Activated CD4-positive, alpha-beta T cell treated with anti-CD3 and anti-CD28 coated beads, Interleukin-2, amount 50 U/mL, for 1 hour (primary cell): ENCODE measurements at regions not wholly inside any gene's neighbourhood (a gene's known extent, or its start where the extent isn't known, plus 50 kb on each side); places are given as distances from the start of the nearest gene placed in this dataset.

Experiments
- DNase-seq: peaks from one replicate; pipeline ENCODE4 v3.0.0-alpha.2; 2020

GRCh38 chr15:66848686-66849392, 146.8 kb downstream of the SMAD6 start:
- no peak for DNase-seq

DNA sequence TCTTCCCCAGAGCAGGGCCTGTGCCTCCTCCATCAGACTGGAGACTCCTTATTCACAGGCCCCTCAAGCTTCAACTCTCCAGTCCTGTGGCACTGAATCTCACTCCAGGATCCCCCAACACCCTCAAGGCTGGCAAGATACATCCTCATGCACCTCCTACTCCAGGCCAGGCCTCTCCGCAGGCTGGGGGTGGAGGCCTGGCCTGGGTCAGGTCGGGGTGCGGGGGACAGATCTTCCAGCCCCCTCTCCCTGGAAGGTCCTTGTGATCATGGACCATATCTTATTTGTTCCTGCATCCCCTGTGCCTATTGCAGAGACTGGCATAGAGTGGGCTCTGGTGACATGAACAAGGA, 147.3 kb downstream of the SMAD6 start:
- no peak for DNase-seq

DNA sequence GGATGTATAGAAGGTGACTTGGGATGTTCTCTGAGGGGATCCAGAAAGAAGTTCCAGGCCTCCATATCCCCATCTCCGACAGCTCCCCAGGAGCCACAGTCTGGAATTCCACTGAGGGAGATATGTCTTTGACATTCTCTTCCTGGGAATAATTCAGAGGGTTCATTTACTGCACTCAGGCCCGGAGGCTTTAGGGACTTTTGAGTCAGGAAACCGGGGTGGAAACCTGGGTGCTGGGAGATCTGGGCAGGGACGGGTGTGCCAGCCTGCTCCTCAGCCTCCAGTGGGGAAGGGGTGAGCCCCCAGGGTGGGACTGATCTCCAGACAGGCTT, 147.7 kb downstream of the SMAD6 start:
- DNase-seq, result no peak

GRCh38 chr15:66850078-66850991, 148.3 kb downstream of the SMAD6 start:
- DNase-seq, result no peak

DNA sequence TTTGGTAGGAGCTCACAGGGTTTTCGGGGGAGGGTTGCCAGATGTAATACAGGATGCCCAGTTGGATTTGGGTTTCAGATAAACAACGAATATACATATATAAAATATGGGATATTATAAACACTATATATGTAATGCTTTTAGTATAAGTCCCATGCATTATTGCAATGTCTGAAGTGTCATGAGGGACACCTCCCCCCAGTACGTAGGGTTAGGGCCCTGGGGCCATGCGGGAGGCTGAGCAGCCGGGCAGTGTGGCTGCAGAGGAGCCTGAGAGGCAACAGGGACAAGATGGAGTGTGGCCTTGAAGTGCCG, 148.9 kb downstream of the SMAD6 start:
- no peak for DNase-seq

GRCh38 chr15:66851311-66852063, 149.5 kb downstream of the SMAD6 start:
- DNase-seq, result peak; percentile 70

- DNase-seq, result no peak
These were observed 150.2 kb downstream of the SMAD6 start for GRCh38 chr15:66852064-66852905.

DNA sequence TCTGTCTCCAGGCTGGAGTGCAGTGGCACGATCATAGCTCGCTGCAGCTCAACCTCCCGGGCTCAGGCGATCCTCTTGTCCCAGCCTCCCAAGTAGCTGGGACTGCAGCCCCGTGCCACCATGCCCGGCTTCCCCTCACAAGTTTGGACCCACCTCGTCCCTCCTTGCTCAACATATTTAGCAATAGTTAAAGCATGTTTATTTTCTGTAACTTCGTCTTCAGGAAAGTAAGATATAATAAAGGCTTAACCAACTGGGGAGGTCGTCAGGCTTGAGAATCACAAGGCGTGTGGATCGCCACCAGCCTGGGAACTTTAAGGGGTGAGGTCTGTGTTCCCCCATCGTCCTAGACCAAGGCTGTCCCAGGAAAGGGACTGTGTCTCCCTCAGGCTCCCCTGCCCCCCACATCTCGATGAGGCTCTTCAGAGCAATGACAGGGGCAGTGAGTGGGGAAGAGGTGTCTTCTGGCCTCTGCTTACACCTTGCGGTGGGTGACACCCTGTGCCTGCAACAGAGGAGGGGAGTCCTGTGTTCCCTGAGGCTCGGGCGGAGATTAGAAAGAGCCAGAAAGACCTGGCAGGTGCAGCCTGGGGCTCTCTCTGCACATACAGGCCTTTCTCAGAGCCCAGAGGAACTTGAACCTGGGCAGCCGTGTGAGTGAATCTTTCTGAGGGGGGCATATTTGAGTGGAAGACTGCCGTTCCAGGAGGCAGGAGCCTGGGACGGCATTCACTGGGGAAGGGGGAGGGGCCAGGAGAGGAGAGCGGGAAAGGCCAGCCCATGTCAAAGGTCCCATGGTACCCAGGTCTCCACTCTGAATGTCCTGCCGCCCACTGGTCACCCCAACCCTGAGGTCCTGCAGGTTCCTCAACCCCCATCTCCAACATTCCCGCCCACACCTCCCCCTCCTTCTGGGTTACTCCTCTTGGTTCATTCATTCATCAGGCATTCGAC, 152.3 kb downstream of the SMAD6 start:
- no peak for DNase-seq

- no peak for DNase-seq
These were observed 153.0 kb downstream of the SMAD6 start for GRCh38 chr15:66855041-66855440.

DNA sequence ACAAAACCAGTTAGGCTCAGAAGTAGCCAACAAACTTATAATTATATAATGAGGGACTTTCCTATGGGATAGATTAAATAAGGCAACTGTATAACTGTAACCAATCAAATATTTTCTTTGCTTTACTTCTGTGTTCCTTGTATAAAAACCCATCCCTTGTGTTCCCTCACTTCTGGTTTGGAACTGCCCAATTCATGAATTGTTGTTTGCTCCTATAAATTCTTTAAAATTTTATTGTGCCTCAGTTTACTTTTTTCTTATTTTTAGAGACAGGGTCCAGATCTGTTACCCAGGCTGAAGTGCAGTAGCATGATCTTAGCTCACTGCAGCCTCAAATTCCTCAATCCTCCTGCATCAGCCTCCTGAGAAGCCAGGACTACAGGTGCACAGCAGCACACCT, 155.7 kb downstream of the SMAD6 start:
- no peak for DNase-seq

DNA sequence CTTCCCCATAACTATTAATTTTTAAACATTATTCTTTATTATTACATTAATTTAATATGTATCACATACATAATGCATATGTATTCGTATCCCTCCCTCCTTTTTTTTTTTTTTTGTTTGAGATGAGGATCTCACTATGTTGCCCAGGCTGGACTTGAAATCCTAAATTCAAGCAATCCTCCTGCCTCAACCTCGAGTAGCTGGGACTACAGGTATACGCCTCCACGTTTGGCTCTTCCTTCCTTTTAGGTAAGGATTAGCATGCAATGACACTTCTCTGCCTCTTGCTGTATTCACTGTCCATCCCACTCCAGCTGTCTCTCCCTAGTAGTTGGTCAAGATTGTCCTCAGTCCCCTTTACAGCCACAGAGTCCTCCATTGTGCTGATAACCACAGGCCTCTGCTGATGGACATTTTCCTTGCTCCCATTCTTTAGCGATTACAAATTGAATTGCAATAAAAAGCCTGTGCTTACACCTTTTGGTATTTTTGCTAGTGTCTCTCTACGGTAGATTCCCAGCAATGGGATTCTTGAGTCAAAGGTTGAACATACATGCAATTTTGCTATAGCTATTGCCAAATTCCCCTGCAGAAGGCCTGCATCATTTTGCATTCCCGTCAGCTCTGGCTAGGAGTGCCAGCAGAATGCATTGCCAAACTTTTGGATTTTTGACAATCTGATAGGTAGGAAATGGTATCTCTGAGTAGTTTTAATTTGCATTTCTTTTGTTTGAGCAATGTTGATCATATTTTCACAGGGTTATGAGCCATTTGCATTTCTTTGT, 156.6 kb downstream of the SMAD6 start:
- no peak for DNase-seq

DNA sequence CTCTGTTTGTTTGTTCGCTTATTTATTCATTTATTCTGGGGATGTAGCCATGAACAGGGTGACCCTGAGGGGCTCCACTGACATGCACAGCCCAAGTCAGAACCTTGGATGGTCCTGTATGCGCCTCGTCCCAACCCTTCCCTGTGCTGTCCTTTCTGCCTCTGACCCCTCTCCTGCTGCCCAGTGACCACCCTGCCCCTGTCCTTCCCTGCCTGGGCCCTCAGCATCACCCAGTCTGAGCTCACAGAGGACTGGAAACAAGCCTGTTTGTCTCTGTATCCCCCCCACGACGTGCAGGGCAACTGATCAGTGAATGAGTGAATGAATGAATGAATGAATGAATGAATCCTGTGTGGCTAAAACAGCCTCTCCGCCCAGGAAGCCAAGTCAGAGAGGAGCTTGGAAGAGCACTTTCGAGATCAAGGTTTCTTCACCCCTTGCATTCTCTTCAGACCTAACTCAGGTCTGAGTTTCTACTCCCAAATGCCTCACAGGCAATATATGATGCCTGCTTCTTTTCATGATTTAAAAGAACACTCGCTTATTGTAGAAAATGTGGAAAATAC, 157.7 kb downstream of the SMAD6 start:
- no peak for DNase-seq

GRCh38 chr15:66860844-66861243, 158.8 kb downstream of the SMAD6 start:
- no peak for DNase-seq

- no peak for DNase-seq
These were observed 160.3 kb downstream of the SMAD6 start for GRCh38 chr15:66862111-66862939.

GRCh38 chr15:66862940-66863335, 160.9 kb downstream of the SMAD6 start:
- DNase-seq, result peak; percentile 70

- DNase-seq, result no peak
These were observed 161.5 kb downstream of the SMAD6 start for GRCh38 chr15:66863390-66864085.

GRCh38 chr15:66864086-66864830, 162.2 kb downstream of the SMAD6 start:
- no peak for DNase-seq

DNA sequence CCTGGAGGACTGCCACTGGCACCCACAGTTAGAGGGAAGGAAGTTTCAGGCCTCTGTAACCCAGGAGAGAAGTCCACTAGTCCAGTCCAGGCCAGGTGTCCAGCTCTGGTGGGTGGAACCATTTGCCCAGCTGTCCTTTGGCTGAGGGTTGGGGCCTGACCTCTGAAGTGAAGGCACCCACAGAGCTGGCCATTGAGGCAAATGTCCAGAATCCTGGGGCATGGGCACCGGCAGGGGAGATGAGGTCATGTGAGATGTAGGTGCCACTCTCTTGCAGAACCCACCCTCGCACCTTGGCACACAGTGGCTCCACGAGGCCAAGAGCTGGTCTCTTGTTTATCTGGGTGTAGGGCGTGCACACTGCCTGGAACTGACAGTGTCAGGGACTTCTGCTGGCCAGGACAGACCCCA, 162.8 kb downstream of the SMAD6 start:
- no peak for DNase-seq
